Activated naive CD8-positive, alpha-beta T cell treated with anti-CD3 and anti-CD28 coated beads for 36 hours (primary cell): ENCODE measurements at regions not wholly inside any gene's neighbourhood (a gene's known extent, or its start where the extent isn't known, plus 50 kb on each side); places are given as distances from the start of the nearest gene placed in this dataset.

ENCODE experiments used
- DNase-seq: peaks from one replicate; pipeline ENCODE4 v3.0.0; 2021
- H3K27ac Mint-ChIP-seq: one replicate; pipeline ENCODE4 v1.8.0; 2022; ENCODE audit warnings: mild to moderate bottlenecking, moderate library complexity, mixed read lengths
- H3K27me3 Mint-ChIP-seq: one replicate; pipeline ENCODE4 v1.8.0; 2022; ENCODE audit warnings: mild to moderate bottlenecking, mixed read lengths
- H3K36me3 Mint-ChIP-seq: one replicate; pipeline ENCODE4 v1.8.0; 2021; ENCODE audit warnings: mild to moderate bottlenecking, mixed read lengths
- H3K4me1 Mint-ChIP-seq: one replicate; pipeline ENCODE4 v1.8.0; 2021; ENCODE audit warnings: mixed read lengths
- H3K4me3 Mint-ChIP-seq: one replicate; pipeline ENCODE4 v1.8.0; 2022; ENCODE audit warnings: mild to moderate bottlenecking, moderate library complexity, mixed read lengths
- H3K9me3 Mint-ChIP-seq: one replicate; pipeline ENCODE4 v1.8.0; 2022; ENCODE audit warnings: mixed read lengths

DNA sequence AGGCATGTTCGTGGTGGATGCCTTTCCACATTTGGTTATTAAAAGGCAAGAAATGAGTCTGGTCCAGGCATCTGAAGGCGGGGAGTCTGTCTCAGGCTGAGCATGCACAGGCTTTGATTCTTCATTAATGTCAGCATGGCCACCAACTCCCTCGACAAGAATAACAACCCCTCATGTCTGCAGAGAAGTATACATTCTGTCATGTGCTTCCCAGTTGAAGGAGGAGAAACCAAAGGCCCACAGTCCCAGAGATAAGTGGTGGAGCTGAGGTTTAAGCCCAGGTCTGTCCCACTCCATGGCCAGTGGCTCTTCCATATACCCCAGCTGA, 61.6 kb upstream of the LAPTM5 start:
- Mint-ChIP-seq H3K27me3 (peaks cover 53% of the 10 kb centered on the region), H3K9me3 (no peaks in the 10 kb centered on the region), H3K27ac (no peak overlapping the region), H3K36me3 (no peaks in the 10 kb centered on the region), H3K4me3 (no peak overlapping the region), H3K4me1 (peaks cover 12% of the 10 kb centered on the region)
- DNase-seq = no peak

DNA sequence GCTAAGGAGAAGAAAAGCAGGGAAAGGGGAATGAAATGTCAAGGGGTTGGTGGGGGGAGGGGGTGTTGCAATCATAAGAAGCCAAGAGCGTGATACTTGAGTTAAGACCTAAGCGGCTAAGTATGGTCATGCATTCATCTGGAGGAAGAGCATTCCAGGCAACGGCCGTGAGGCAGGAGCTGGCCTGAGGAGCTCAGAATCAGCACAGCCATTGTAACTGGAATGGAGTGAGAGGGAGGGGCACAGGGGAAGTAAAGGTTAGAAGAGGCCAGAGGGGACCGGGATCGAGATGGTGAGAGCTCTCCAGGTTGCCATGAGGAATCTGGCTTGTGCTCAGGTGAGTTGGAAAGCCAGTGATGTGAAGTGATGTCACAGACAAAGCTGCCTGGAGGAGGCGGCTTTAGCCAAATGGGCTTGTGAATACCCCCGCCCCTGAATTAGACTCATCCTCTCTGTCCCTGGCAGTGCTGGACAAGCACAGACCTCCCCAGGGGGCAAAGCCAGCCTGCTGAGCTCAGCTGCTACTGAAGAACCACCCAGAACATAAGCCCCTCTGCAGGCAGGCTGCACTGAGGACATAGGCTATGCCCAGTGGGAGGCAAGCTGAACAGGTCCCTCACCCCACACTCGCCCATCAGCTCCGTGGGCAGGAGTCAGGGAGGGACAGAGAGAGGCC, 61.1 kb upstream of the LAPTM5 start:
- Mint-ChIP-seq H3K4me3 (no peak overlapping the region), H3K27ac (no peak overlapping the region), H3K27me3 (peaks cover 48% of the 10 kb centered on the region), H3K9me3 (no peaks in the 10 kb centered on the region), H3K36me3 (no peaks in the 10 kb centered on the region), H3K4me1 (peaks cover 8% of the 10 kb centered on the region)
- no peak for DNase-seq

DNA sequence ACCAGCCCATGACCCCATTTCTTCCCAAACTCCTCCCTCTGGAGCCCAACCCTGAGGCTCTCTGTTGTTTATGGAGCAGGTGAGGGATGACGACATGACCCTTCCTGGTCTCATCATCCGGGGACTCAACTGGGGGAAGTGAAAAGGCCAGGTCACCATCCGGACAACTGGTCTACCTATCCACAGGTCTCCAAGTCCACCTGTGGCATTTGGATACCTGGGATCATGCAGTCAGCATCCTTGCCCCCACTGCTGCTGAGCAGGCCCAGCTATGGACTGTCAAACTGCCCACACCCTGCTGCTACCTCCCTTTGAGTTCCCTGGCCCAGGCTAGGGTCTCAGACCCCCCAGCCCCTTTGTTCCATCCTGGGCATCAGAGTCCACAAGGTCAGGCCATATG, 60.0 kb upstream of the LAPTM5 start:
- no peaks in the 10 kb centered on the region for H3K36me3 Mint-ChIP-seq

DNA sequence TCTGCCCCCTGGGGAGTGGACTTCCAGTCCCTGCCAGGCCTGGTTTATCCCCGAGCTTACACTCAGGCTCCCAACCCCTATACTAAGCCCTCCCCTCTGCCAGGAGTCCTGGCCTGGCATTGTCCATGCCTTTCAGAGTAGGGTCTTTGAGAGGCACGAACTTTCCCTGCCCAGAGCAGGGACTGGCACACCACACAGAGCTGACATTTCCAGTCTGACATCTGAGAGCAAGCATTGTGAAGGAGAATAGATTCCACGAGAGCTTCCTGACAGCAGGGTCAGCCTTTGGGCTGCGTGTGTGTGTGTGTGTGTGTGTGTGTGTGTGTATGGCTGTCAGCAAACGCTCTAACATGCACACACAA, 59.5 kb upstream of the LAPTM5 start:
- H3K4me3 Mint-ChIP-seq = no peak overlapping the region
- H3K9me3 Mint-ChIP-seq = no peaks in the 10 kb centered on the region
- peaks cover 2% of the 10 kb centered on the region for H3K4me1 Mint-ChIP-seq
- no peak overlapping the region for H3K27ac Mint-ChIP-seq
- no peak for DNase-seq
- H3K27me3 Mint-ChIP-seq = peaks cover 42% of the 10 kb centered on the region
- no peaks in the 10 kb centered on the region for H3K36me3 Mint-ChIP-seq

More for the DNA sequence above, 60.0 kb upstream of the LAPTM5 start:
- DNase-seq = no peak
- Mint-ChIP-seq H3K27me3 (peaks cover 44% of the 10 kb centered on the region), H3K27ac (no peak overlapping the region), H3K9me3 (no peaks in the 10 kb centered on the region), H3K4me3 (no peak overlapping the region), H3K4me1 (peaks cover 2% of the 10 kb centered on the region)

DNA sequence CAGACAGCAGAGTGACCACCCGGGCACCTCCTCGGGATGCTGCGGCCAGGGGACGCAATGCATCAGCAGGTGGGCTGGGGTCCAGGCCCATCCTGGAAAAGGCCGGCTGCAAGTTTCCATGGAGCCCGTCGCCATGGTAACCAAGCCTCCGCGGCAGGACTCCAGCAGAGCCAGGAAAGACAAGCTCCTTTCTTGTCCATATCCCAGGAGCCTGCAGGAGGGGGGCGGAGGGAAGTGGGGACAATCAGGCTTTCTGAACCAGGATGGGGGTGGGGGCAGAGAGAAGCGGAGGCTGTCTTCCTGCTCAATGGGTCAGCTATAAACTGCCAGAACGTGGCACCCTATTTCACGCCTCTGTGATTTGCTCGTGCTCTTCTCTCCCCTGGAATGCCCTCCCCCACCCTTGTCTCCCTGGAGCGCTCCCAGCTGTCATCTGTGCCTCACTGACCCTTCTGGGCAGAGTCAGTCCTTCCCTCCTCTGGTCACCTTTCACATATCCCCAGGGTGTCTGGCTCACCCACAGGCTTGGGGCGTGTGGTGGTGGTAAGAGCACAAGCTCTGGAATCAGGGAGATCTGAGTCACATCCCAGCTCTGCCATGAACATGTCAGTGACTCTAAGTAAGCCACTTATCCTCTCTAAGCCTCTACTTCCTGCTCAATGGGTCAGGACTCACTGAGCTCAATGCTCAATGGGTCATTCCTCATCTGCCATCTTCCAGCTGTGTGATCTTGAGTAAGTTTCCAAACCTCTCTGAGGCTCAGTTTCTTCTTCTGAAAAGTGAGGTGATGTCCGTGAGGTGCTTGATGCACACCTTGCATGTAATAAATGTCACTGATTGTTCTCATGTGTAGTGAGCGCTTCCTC, 58.9 kb upstream of the LAPTM5 start:
- H3K4me1 Mint-ChIP-seq = peaks cover 2% of the 10 kb centered on the region
- DNase-seq = no peak
- peaks cover 36% of the 10 kb centered on the region for H3K27me3 Mint-ChIP-seq
- no peaks in the 10 kb centered on the region for H3K9me3 Mint-ChIP-seq
- no peak overlapping the region for H3K27ac Mint-ChIP-seq
- no peaks in the 10 kb centered on the region for H3K36me3 Mint-ChIP-seq
- no peak overlapping the region for H3K4me3 Mint-ChIP-seq

DNA sequence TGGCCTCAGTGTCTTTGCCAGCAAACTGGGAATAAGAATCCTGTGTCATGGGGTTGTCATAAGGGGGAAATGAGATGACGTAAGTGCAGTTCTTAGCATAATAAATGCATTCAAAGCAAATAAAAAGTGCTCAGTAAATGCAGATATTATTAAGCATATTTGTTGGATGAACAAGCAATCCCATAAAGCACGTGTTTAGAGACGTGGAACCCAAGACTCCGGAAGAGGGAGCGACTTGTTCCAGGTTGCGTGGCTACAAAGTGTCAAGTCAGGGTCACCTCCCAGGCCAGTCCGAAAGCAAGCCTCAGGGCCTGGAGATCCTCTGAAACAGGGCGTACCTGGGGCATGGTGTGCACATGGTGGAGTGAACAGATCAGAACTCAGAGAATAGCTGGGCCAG, 58.0 kb upstream of the LAPTM5 start:
- Mint-ChIP-seq H3K4me1 (peaks cover 2% of the 10 kb centered on the region), H3K9me3 (no peaks in the 10 kb centered on the region), H3K36me3 (no peaks in the 10 kb centered on the region), H3K27ac (no peak overlapping the region), H3K4me3 (no peak overlapping the region), H3K27me3 (peaks cover 31% of the 10 kb centered on the region)
- DNase-seq = no peak

DNA sequence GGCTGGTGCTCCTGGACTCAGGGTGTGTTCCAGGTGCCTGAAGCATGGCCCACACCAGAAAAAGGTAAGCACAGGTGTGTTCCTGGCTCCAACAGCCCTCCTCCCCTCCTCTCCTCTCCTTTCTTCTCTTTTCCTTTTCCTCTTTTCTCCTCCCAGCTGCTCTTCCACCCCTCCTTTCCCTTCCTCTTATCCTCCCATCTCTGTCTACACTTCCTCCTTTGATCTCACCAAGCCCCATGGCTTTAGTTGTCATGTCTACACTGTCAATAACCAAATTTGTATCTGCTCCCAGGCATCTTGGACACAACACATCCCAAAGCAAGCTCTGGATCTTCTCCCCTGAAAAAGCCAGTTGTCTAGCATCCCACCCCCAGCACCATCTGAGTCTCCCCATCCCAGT, 56.7 kb upstream of the LAPTM5 start:
- Mint-ChIP-seq H3K27ac (no peak overlapping the region), H3K4me1 (peaks cover 2% of the 10 kb centered on the region), H3K4me3 (no peak overlapping the region), H3K27me3 (peaks cover 31% of the 10 kb centered on the region), H3K36me3 (no peaks in the 10 kb centered on the region), H3K9me3 (no peaks in the 10 kb centered on the region)
- no peak for DNase-seq

DNA sequence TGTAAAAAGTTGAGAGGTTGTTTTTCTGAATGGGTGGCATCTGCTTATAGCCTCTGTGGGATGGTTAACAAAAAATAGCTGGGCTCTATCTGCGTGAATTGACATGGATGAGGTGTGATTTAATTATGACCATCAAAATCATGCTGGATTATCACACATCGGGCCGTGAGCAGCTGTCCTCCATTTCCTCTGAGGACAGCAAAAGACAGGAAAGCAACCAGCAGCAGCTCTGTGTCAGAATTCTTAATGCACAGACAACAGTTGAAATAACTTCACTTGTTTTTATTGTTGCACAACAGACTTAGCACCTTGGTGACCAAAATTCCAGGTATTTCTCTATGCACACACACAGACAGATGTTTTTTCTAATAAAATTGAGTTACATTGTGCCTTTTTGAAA, 54.5 kb upstream of the LAPTM5 start:
- DNase-seq = no peak
- H3K4me3 Mint-ChIP-seq = no peak overlapping the region
- H3K9me3 Mint-ChIP-seq = no peaks in the 10 kb centered on the region
- H3K4me1 Mint-ChIP-seq = peaks cover 2% of the 10 kb centered on the region
- H3K27ac Mint-ChIP-seq = no peak overlapping the region
- H3K27me3 Mint-ChIP-seq = peaks cover 28% of the 10 kb centered on the region
- H3K36me3 Mint-ChIP-seq = no peaks in the 10 kb centered on the region

DNA sequence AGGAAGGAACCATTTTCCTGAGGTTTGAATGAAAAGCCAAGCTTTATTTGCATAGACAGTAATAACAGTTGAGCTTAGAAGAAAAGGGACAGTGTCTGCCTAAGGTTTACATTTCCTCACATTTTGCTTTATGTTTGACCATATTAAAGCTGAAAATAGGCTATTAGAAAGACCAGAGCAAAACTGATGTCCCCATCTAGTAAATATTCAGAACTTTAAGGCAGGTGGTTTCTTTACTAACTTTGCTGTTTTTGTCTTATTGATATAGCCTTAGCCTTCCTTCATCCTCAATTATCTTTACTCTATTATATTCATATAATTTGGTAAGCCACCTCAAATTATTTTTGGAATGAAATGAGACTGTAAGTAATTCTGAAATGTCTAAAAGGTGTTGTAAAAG, 53.6 kb upstream of the LAPTM5 start:
- no peak overlapping the region for H3K27ac Mint-ChIP-seq
- H3K9me3 Mint-ChIP-seq = no peaks in the 10 kb centered on the region
- no peaks in the 10 kb centered on the region for H3K4me1 Mint-ChIP-seq
- DNase-seq = no peak
- no peaks in the 10 kb centered on the region for H3K36me3 Mint-ChIP-seq
- H3K27me3 Mint-ChIP-seq = peaks cover 28% of the 10 kb centered on the region
- H3K4me3 Mint-ChIP-seq = no peak overlapping the region

DNA sequence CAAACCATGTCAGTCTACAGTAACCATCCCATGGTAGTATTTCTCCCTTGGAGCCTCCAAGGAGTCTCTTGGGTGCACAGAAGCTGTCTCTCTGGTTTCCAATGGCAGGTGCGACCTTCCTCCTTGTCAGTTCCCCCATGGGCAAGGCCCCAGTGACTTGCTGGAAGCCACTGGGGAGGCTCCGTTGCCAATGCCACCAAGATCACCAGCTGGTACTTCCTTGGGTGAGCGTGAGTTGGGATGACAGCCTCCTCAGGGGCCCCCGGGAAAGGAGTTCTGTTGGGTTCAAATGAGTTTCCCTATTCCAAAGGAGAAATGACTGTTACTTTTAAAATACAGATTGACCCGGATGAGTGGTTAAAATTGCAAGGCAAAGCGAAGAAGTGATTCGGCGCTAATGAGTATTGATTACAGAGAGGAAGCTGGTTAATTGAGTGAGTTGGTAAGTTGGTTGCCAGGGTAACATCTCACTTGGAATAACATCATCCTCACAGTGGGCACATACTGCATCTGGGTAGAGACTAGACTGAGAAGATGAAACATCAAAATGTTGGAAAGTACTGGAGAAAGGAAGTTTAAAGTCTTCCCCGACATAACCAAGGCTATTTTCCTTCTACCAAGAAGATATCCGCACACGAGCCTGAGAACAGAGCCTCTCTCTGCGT, 53.0 kb upstream of the LAPTM5 start:
- Mint-ChIP-seq H3K36me3 (no peaks in the 10 kb centered on the region), H3K4me3 (no peak overlapping the region), H3K9me3 (no peaks in the 10 kb centered on the region), H3K4me1 (no peaks in the 10 kb centered on the region), H3K27ac (no peak overlapping the region), H3K27me3 (peaks cover 33% of the 10 kb centered on the region)
- no peak for DNase-seq

DNA sequence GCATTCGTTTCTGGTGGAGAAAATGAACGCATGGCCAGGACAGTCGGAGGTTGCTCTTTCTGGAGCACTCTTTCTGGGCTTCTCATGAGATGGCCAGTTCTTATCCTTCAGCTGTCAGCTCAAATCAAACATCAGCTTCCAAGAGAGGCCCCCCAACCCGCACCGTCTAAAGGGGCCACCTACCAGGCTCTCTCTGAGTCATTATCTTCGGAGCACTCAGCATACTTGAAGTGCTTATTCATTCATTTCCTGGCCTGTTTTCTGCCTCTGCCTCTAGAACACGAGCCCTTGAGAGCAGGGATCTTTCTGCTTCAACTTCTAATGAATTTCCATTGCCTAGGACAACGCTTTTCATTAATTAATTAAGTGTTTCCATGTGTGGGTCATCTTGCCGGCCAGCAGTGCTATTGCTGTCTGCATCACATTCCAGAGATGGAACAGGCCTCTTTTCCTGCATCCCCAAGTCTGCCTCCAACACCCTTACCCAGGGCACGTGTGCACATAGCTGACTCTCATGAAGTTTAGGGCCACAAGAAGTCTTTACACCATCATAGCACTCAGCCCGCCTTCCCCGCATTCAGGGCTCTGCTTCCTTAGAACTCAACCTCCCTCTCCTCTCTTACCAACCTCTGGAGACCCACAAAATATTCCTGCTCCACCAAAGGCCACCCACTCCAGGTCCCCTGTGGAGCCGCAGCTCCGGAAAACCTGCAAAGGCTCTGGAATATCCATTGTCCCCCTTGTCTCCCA, 52.1 kb upstream of the LAPTM5 start:
- Mint-ChIP-seq H3K27ac (no peak overlapping the region), H3K9me3 (no peaks in the 10 kb centered on the region), H3K27me3 (peaks cover 42% of the 10 kb centered on the region), H3K4me1 (no peaks in the 10 kb centered on the region), H3K4me3 (no peak overlapping the region), H3K36me3 (no peaks in the 10 kb centered on the region)
- DNase-seq = no peak

DNA sequence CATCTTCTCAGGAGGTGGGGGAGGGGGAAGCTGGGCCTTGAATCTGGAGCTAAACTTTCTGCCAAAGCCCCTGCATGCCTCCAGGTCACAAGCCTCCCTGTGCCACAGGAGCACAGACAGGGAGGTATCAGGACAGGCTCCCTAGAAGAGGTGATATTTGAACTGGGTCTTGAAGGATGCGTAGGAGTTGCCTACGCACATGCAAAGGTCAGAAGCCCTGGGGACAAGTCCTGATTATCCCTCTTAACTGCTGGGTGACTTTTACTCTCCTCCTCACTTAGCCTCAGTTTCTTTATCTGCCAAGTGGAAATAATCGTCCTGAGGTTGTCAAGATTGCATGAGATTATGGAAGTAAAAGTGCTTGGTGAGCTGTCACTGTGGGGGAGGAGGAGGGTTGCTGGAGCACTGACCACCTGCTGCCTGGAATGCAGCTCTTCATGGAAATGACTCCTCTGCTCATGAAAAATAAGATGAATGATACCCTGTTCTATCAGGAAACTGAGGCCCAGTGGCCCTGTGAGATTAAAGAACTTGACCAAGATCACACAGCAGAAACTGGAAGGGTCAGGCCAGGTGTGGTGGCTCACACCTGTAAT, 50.6 kb upstream of the LAPTM5 start:
- no peak overlapping the region for H3K27ac Mint-ChIP-seq
- H3K9me3 Mint-ChIP-seq = no peaks in the 10 kb centered on the region
- peaks cover 44% of the 10 kb centered on the region for H3K27me3 Mint-ChIP-seq
- no peaks in the 10 kb centered on the region for H3K36me3 Mint-ChIP-seq
- DNase-seq = no peak
- H3K4me1 Mint-ChIP-seq = no peaks in the 10 kb centered on the region
- no peak overlapping the region for H3K4me3 Mint-ChIP-seq

DNA sequence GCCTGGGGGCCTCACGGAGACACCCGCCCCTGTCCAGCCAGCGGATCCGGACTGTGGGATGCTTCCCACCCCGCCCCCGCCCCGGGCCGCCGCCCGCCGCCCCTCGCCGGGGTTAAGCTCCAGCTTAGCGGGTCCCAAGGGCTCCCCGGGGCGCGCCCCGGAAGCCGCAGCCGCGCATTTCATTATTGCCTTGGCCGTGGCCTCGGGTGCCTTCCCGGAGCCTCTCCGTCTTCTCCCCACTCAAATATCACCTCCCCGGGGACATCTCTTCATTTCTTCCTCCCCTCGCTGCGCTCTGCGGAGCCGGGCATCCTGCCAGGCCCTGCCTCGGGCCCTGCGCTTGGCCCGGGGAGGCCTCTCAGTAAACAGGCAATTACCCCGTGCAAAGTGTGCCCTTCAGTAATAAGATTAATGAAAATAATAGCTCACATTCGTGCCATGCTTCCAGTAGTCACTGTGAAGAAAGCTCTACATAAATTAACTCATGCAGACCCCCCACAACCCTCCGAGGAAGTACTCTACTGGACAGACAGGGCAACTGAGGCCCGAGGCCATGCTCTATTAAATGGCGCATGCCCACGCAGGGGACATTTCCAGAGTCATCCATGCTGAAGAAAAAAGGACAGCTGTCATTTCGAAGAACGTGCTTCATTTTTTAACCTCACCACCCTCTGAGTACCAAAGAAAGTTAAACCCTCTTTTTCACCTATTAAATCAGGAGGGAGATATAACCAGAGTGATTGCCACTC, 49.9 kb upstream of the LAPTM5 start:
- Mint-ChIP-seq H3K4me1 (no peaks in the 10 kb centered on the region), H3K36me3 (no peaks in the 10 kb centered on the region), H3K27me3 (peaks cover 39% of the 10 kb centered on the region), H3K27ac (no peak overlapping the region), H3K4me3 (no peak overlapping the region), H3K9me3 (no peaks in the 10 kb centered on the region)
- no peak for DNase-seq
